Ramos (cell line): ENCODE measurements at regions not wholly inside any gene's neighbourhood (a gene's known extent, or its start where the extent isn't known, plus 50 kb on each side); places are given as distances from the start of the nearest gene placed in this dataset.

Experiments
- in situ Hi-C: fragments of 300-500 bp; cut with MboI; formaldehyde crosslinking; loops from one replicate; pipeline ENCODE4 v1.14.3; 2022; ENCODE audit warnings: low sequenced_read_pairs; ENCODE audit not compliant: unreplicated experiment

DNA sequence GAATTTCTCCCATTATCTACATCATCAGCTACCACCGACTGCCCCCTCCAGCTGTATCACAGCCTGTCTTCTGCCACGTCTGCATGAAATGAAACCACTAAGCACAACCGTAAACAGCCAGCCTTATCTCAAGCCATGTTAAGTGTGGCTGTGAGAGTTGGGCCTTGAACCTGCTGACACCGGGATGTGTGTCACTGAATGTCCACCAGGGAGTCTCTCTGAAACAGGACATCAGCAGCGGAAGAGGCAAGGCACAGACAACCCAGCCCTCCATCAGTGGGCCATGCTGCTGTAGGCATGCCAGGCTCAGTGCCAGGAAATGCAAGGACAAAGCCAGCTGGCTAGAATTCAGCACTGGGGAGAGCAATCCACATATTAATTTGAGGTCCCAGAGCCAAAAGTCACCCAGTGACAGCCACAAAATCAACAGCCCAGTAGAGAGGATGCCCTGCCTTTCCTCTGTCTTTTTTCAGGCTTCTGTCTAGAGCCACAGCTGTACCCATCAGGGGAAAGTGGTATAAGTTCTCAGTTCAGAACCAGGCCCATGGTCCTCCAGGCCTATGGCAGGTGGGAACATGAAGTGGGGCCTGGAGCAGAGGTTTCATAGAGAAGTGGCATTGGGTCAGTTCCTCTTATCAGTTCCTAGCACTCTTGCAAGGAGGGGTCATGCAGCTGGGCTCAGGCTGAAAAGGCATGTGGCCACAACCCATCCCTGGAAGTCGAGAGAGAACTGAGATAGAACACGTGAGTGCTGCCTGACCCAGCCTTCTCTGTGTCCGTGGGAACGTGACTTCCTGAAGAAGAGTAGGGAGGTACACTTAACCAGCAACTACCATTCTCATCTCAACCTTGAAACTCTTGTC lies 199.4 kb downstream of the ESM1 start:
- in situ Hi-C loops: no loop called here

GRCh38 chr5:54778783-54779182 lies 206.6 kb downstream of the ESM1 start:
- in situ Hi-C loops: no loop called here

DNA sequence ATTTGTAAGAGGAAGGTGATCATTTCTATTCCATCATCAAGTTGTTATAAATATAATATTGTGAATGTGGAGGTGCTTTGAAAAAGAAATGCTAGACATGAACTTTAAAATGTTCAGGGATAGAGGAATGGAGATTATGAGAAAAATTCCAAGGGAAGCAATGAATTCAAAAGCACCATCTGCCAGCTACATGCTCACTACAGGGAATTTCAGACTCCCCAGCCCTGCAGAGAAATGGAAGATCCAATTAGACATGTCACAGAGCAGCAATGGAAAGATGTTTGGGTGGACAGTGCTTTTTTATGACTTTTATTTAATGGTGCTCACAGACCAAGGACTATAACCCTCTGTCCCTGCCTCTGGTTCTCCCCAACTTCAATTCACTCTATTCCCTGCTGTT lies 209.7 kb downstream of the ESM1 start:
- in situ Hi-C loops: no loop called here

DNA sequence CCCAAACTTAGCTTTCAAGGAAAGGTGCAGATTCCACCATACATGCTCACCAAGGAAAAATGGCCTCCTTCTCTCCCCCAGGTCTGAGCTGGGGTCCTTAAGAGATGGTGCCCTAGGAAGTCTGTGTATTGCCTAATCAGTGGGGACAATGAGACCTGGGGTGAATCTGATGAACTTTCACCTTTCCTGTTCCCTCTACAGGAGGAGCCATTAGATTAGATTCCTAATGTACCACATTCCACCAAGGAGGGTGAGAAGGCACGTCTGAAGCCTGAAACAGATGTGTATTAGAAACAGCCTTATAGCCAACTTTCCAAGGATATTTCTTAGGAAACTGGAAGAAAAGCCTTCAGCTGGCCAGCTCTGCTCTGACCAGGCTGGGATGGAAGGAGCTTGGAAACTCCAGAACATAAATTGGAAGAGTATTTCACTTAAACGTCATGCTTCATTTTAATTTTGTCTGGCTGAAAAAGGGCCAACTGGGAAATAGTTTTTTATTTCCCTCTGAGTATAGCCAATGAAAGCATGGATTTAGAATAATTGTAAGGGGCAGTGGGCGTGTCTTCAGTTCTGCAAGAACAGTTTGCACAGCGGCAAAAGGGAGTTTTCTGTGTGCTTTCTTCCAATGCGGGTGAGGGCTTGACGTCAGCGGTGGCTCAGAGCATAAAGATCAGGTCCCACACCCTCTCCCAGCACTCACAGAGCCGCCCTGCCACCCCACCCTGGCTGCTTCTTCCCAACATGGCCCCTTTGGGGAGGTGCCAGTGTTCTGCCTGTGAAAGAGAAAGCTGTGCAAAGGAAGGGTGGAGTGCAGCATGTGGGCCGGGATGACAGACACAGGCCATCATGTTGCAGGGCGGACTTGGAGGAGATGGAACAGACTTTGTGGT lies 210.9 kb downstream of the ESM1 start:
- in situ Hi-C loops: no loop called here

GRCh38 chr5:54772684-54773083 lies 212.7 kb downstream of the ESM1 start:
- in situ Hi-C loops: no loop called here

DNA sequence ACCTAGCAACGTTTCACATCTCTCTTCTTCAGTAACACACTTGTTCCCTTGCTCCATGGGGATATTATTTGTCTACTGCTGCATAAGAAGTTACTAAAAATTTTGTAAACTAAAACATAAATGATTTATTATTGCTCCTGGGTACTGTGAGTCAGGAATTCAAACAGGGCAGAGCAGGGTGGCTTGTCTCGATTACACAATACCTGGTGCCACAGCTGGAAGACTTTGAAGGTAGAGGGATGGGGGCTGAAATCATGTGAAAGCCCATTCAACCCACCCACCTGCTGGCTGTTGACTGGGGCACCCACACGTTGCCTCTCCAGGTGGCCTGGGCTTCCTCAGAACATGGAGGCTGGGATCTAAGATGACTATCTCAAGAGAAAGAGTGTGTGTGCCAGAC lies 213.2 kb downstream of the ESM1 start:
- in situ Hi-C loops: no loop called here

- in situ Hi-C loops: no loop called here
These were observed 215.6 kb downstream of the ESM1 start for GRCh38 chr5:54769746-54770145.

- in situ Hi-C loops: no loop called here
These were observed 216.3 kb downstream of the ESM1 start for GRCh38 chr5:54769072-54769471.

DNA sequence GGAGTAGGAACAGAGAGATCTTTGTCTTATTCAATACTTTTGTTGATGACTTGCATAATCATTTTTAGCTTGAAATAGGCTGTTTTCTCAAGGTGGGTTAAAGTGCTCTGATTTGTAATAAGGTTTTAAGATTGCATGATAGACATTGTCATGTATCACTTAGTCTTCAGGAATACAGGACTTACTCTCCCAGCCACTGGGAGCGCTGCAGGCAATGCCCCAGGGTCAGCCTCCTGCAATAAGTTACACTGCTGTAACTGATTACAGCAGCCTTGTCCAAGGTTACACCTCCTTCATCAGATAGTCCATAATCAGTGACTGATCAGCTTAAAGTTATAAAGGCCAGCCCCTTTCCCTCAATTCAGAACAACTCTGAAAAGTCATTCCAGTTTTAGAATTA lies 218.6 kb downstream of the ESM1 start:
- in situ Hi-C loops: no loop called here

DNA sequence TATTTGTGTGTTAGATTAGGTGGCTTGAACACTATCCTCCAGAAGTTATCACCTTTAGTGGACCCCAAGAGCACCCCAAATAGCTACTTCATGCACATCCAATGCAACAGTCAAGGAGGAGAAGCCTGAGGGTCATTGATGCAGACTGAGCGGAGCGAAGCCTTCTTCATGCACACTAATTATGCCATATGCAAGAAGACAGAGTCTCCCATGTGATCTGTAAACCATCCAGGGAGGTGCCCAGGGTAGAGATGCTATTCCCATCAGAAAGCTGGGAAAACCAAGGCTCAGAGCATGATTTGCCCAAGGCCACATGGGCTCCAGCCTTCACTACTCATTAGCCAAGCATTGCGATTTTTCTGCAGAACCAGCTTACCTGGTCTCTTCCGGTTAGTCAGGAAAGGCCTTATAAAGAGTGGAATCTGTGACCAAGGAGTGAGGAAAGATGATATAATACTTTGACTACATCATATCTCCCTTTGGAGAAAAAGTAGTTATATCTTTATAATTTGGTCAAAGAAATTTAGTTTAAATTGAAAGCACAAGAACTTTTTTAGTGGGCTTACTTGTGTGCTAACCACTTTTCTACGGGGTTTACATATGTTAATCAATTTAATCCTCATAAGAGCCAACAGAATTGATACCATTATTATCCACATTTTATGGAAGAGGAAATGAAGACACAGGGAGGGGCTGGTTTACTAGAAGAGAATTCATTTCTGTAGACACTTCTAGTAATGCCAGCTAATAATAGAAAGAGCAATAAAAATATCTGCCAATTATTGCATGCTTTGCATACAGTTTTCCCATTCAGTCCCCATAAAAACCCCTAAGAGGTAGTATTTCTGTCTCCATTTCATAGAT lies 220.0 kb downstream of the ESM1 start:
- in situ Hi-C loops: no loop called here

DNA sequence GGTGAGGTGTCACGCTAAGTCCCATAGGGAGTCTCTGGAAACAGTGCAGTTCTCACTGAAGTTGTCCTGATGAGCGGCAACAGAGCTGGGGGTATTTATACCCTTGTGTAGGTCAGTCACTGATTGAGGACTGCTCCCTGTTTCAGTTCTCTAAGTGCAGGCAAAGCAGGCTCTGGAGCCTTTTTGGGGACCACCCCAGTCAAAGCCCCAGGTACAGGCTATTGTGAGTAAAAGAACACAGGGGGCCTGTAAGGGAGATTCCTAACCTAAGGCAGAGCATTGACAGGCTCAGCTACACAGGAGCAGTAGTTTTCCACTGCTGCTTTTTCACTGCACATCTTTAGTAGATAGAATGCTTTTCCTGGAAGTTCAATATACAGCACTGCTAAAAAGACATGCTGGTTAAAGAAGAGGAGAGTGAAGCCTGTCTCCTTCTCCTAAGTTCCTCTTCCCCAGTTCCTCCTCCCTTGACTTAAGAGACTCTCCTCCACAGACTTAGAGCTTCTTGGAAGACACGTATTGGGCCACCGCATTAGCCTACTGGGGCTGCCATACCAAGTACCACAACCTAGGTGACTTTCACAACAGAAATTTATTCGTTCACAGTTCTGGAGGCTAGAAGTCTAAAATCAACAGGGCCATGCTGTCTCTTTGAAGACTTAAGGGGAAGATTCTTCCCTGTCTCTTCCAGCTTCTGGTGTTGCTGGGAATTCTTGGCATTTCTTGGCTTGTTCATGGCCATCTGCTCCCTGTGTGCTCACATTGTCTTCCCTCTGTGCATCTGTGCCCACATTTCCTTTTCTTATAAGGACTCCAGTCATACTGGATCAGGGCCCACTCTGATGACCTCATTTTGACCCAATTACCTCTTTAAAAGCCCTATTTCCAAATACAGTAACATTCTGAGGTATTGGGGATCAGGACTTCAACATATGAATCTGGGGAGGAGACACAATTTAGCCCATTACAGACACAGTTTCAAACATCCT lies 221.0 kb downstream of the ESM1 start:
- in situ Hi-C loops: no loop called here

- in situ Hi-C loops: no loop called here
These were observed 224.1 kb downstream of the ESM1 start for GRCh38 chr5:54761213-54761701.

- in situ Hi-C loops: no loop called here
These were observed 225.0 kb downstream of the ESM1 start for GRCh38 chr5:54760182-54760935.

- in situ Hi-C loops: no loop called here
These were observed 227.4 kb downstream of the ESM1 start for GRCh38 chr5:54758038-54758437.

DNA sequence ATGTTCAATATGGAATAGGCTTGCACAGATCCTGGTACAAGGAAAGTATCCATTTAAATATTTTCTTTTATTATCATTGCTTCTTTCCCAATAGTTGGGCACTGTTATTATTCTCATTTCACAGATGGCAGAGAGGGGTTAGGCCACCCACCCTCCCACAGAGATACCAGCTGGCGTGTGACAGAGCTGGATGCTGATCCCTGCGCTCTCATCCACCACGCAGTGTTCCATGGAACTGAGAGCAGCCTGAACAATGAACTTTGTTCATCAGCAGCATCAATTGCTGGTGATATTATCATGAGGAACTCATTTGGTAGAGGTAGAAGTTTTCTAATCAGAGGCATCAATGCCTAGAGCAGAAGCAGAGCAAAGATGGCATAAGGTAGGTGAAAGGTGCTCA lies 227.9 kb downstream of the ESM1 start:
- in situ Hi-C loops: no loop called here

- in situ Hi-C loops: no loop called here
These were observed 228.5 kb downstream of the ESM1 start for GRCh38 chr5:54756796-54757402.

DNA sequence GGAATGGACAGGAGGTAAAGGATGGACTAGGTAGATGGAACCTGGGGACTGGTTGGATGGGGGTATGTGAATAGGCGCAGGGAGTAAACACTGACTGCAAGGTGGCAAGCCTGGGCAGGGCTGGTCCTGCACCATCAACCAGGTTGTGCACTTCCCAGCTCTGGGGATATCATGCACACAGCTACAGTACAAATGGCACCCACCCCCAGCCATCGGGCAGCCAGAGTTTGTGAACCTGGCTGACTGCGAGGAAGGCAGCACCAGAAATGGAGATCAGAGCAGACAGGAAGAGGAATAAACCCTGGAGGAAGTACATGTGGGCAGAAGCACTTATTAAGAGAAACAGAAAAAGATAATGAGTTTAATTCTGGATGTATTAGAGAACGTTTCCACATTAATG lies 229.1 kb downstream of the ESM1 start:
- in situ Hi-C loops: no loop called here

DNA sequence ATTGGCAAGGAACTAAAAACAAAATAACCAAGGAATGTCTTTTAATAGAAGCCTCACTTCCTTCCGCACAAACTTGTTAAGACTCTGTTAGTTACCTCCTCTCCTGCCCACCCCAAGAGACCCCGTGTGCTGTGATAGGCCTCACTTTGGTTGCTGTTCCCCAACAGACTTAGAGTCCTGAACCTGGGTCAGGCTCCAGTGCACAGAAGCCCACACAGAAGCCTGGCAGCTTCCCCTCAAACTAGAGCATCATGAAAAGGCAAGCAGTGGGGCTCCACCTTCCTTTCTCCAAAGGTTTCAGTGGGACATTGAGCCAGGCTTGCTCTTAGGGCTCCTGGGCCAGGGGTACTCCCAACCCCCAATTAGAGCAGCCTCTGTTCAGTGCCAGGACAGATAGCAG lies 230.5 kb downstream of the ESM1 start:
- in situ Hi-C loops: no loop called here
